ENCODE measurements at regions not wholly inside any gene's neighbourhood (a gene's known extent, or its start where the extent isn't known, plus 50 kb on each side); places are given as distances from the start of the nearest gene placed in this dataset.

GRCh38 chr22:48563118-48563965 lies 1264.3 kb downstream of the BRD1 start:
- no peak overlapping the region for H3K4me3 ChIP-seq (ENCODE audit: low read length)
- DNase-seq (ENCODE audit: low read depth), result no peak
- no peak for TF ChIP-seq CTCF (IDR thresholded peaks at IDR 0.05; ENCODE audit: insufficient read depth, low read depth, low read length, missing control alignments)

GRCh38 chr22:48561676-48562075 lies 1266.0 kb downstream of the BRD1 start:
- DNase-seq (ENCODE audit: low read depth), result no peak
- no peak for TF ChIP-seq CTCF (IDR thresholded peaks at IDR 0.05; ENCODE audit: insufficient read depth, low read depth, low read length, missing control alignments)
- H3K4me3 ChIP-seq (ENCODE audit: low read length), result no peak overlapping the region

GRCh38 chr22:48560836-48561235 lies 1266.8 kb downstream of the BRD1 start:
- no peak for DNase-seq (ENCODE audit: low read depth)
- no peak overlapping the region for H3K4me3 ChIP-seq (ENCODE audit: low read length)
- no peak for TF ChIP-seq CTCF (IDR thresholded peaks at IDR 0.05; ENCODE audit: insufficient read depth, low read depth, low read length, missing control alignments)

- DNase-seq (ENCODE audit: low read depth), result no peak
- H3K4me3 ChIP-seq (ENCODE audit: low read length), result no peak overlapping the region
- no peak for TF ChIP-seq CTCF (IDR thresholded peaks at IDR 0.05; ENCODE audit: insufficient read depth, low read depth, low read length, missing control alignments)
Observed at GRCh38 chr22:48560389-48560751, 1267.3 kb downstream of the BRD1 start.

- TF ChIP-seq CTCF (IDR thresholded peaks at IDR 0.05; ENCODE audit: insufficient read depth, low read depth, low read length, missing control alignments), result no peak
- DNase-seq (ENCODE audit: low read depth), result no peak
- no peak overlapping the region for H3K4me3 ChIP-seq (ENCODE audit: low read length)
Observed at GRCh38 chr22:48559647-48560388, 1267.9 kb downstream of the BRD1 start.

GRCh38 chr22:48558606-48559402 lies 1268.9 kb downstream of the BRD1 start:
- TF ChIP-seq CTCF (IDR thresholded peaks at IDR 0.05; ENCODE audit: insufficient read depth, low read depth, low read length, missing control alignments), result no peak
- no peak for DNase-seq (ENCODE audit: low read depth)

More at GRCh38 chr22:48558606-48559402, 1268.9 kb downstream of the BRD1 start:
- no peak overlapping the region for H3K4me3 ChIP-seq (ENCODE audit: low read length)

Measured in epithelial cell of esophagus (primary cell).